Neural cell (in vitro differentiated cells): ENCODE measurements at regions not wholly inside any gene's neighbourhood (a gene's known extent, or its start where the extent isn't known, plus 50 kb on each side); places are given as distances from the start of the nearest gene placed in this dataset.

Experiments used
- H2AFZ ChIP-seq: fragments of 200-600, 300-800 bp; sonication (generic), shearing (Covaris generic); 2 replicates; pipeline ENCODE4 v1.6.0; 2014; ENCODE audit warnings: low read depth, mild to moderate bottlenecking, antibody characterized with exemption, low read length, moderate library complexity
- H3F3A ChIP-seq: fragments of 200-600 bp; shearing (Covaris generic); 2 replicates; pipeline ENCODE4 v1.6.1; 2016; ENCODE audit warnings: mild to moderate bottlenecking, moderate library complexity, mixed read lengths, antibody characterized with exemption, low read length; ENCODE audit not compliant: insufficient read depth, poor library complexity, severe bottlenecking
- H3K27ac ChIP-seq: fragments of 200-600, 300-800 bp; sonication (generic), shearing (Covaris generic); 2 replicates; pipeline ENCODE4 v1.5.1; 2014; ENCODE audit warnings: mild to moderate bottlenecking, low read length, moderate library complexity
- H3K27me3 ChIP-seq: fragments of 300-800, 200-600 bp; sonication (generic), shearing (Covaris generic); 2 replicates; pipeline ENCODE4 v1.6.0; 2014; ENCODE audit warnings: mild to moderate bottlenecking, low read depth, low read length, moderate library complexity; ENCODE audit not compliant: insufficient read depth
- H3K36me3 ChIP-seq: fragments of 300-800, 200-600 bp; sonication (generic), shearing (Covaris generic); 2 replicates; pipeline ENCODE4 v1.5.1; 2014; ENCODE audit warnings: mild to moderate bottlenecking, antibody characterized with exemption, low read length, moderate library complexity; ENCODE audit not compliant: insufficient read depth
- H3K4me2 ChIP-seq: fragments of 300-800, 200-600 bp; sonication (generic), shearing (Covaris generic); 2 replicates; pipeline ENCODE4 v1.6.0; 2014; ENCODE audit warnings: mild to moderate bottlenecking, low read length
- H3K4me3 ChIP-seq: fragments of 300-800, 200-600 bp; sonication (generic), shearing (Covaris generic); 2 replicates; pipeline ENCODE4 v1.5.1; 2014; ENCODE audit warnings: mild to moderate bottlenecking, low read length, moderate library complexity
- H3K79me2 ChIP-seq: fragments of 200-600 bp; shearing (Covaris generic); replicated peaks from 2 replicates; pipeline ENCODE4 v1.6.0; 2014; ENCODE audit warnings: mild to moderate bottlenecking, low read length, moderate library complexity; ENCODE audit not compliant: insufficient read depth
- H3K9ac ChIP-seq: fragments of 300-800, 200-600 bp; sonication (generic), shearing (Covaris generic); 2 replicates; pipeline ENCODE4 v1.6.1; 2016; ENCODE audit warnings: mild to moderate bottlenecking, low read length, mixed read lengths
- H3K9me2 ChIP-seq: fragments of 200-600 bp; shearing (Covaris generic); 2 replicates; pipeline ENCODE4 v1.6.1; 2016; ENCODE audit warnings: mild to moderate bottlenecking, low read length, mixed read lengths; ENCODE audit not compliant: insufficient read depth
- H3K9me3 ChIP-seq: fragments of 200-600, 300-800 bp; sonication (generic), shearing (Covaris generic); 2 replicates; pipeline ENCODE4 v1.6.1; 2016; ENCODE audit warnings: mild to moderate bottlenecking, mixed run types, low read length, moderate library complexity, mixed read lengths
- H4K20me1 ChIP-seq: fragments of 200-600 bp; shearing (Covaris generic); 2 replicates; pipeline ENCODE4 v1.6.1; 2016; ENCODE audit warnings: mild to moderate bottlenecking, mixed run types; ENCODE audit not compliant: insufficient read depth
- EP300 ChIP-seq: fragments of 450-650 bp; conservative IDR thresholded peaks from 2 replicates; pipeline ENCODE4 v1.6.1; 2014; ENCODE audit warnings: antibody characterized with exemption, mild to moderate bottlenecking, moderate library complexity; ENCODE audit not compliant: poor library complexity, severe bottlenecking
- EZH2 ChIP-seq: fragments of 200-600, 300-800 bp; shearing (Covaris generic), sonication (generic); IDR thresholded peaks from 2 replicates; pipeline ENCODE4 v1.6.1; 2014; ENCODE audit warnings: antibody characterized with exemption, low read length, borderline replicate concordance, mild to moderate bottlenecking; ENCODE audit not compliant: insufficient read depth, poor library complexity, severe bottlenecking
- MXI1 ChIP-seq: fragments of 450-650 bp; conservative IDR thresholded peaks from 2 replicates; pipeline ENCODE4 v1.6.1; 2014; ENCODE audit warnings: antibody characterized with exemption, mild to moderate bottlenecking; ENCODE audit not compliant: poor library complexity, severe bottlenecking
- POLR2AphosphoS5 ChIP-seq: IDR thresholded peaks from 2 replicates; pipeline ENCODE4 v1.6.1; 2012
- RAD21 ChIP-seq: fragments of 450-650 bp; conservative IDR thresholded peaks from 2 replicates; pipeline ENCODE4 v1.6.1; 2014; ENCODE audit warnings: antibody characterized with exemption, mild to moderate bottlenecking, moderate library complexity
- SMC3 ChIP-seq: fragments of 450-650 bp; conservative IDR thresholded peaks from 2 replicates; pipeline ENCODE4 v1.6.1; 2014; ENCODE audit warnings: antibody characterized with exemption, mild to moderate bottlenecking, moderate library complexity; ENCODE audit not compliant: poor library complexity
- TAF1 ChIP-seq: IDR thresholded peaks from 2 replicates; pipeline ENCODE4 v1.6.1; 2012; ENCODE audit warnings: low read depth
- TF ChIP-seq, protein P1 (sequence below): fragments of 450-650 bp; IDR thresholded peaks from 2 replicates; pipeline ENCODE4 v1.5.1; 2014; ENCODE audit warnings: antibody characterized with exemption, mild to moderate bottlenecking, moderate library complexity; ENCODE audit not compliant: poor library complexity, severe bottlenecking
- TF ChIP-seq, protein P2 (sequence below): IDR thresholded peaks from 2 replicates; pipeline ENCODE4 v1.6.1; 2012; ENCODE audit warnings: borderline replicate concordance

DNA sequence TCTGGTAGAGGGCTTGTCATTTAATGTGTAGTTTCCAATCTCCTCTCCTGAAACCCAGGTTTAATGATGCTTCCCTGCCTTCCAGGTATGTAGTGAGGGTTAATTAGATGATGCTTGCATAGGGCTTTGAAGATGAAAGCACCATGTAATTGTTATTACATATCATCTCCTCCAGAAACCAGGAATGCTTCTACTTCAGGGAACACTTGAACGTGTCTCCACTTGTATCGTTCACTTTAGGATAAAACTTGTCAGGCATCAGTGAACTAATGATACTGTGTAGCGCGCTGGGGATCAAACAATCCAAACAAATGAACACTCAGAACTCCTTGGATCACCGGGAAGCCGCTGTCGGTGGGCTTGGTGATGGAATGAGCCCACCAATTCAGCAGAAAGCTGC is 260.9 kb upstream of the FZD8 start:
- Histone ChIP-seq H3K9me3 (no peaks in the 10 kb centered on the region), H3K36me3 (no peaks in the 10 kb centered on the region), H3K4me2 (no peak overlapping the region), H4K20me1 (no peaks in the 10 kb centered on the region), H3K79me2 (no peaks in the 10 kb centered on the region), H3F3A (no peaks in the 10 kb centered on the region), H2AFZ (no peak overlapping the region), H3K27ac (no peak overlapping the region), H3K27me3 (no peaks in the 10 kb centered on the region), H3K4me3 (no peak overlapping the region), H3K9me2 (no peaks in the 10 kb centered on the region), H3K9ac (no peak overlapping the region)
- no peak for TF ChIP-seq SMC3
- no peak for TF ChIP-seq EZH2
- TF ChIP-seq RAD21: no peak
- TF ChIP-seq EP300: no peak
- TF ChIP-seq MXI1: no peak
- TF ChIP-seq, protein P1, sequence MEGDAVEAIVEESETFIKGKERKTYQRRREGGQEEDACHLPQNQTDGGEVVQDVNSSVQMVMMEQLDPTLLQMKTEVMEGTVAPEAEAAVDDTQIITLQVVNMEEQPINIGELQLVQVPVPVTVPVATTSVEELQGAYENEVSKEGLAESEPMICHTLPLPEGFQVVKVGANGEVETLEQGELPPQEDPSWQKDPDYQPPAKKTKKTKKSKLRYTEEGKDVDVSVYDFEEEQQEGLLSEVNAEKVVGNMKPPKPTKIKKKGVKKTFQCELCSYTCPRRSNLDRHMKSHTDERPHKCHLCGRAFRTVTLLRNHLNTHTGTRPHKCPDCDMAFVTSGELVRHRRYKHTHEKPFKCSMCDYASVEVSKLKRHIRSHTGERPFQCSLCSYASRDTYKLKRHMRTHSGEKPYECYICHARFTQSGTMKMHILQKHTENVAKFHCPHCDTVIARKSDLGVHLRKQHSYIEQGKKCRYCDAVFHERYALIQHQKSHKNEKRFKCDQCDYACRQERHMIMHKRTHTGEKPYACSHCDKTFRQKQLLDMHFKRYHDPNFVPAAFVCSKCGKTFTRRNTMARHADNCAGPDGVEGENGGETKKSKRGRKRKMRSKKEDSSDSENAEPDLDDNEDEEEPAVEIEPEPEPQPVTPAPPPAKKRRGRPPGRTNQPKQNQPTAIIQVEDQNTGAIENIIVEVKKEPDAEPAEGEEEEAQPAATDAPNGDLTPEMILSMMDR: no peak
- TF ChIP-seq TAF1: no peak
- TF ChIP-seq POLR2AphosphoS5: no peak
- TF ChIP-seq, protein P2, sequence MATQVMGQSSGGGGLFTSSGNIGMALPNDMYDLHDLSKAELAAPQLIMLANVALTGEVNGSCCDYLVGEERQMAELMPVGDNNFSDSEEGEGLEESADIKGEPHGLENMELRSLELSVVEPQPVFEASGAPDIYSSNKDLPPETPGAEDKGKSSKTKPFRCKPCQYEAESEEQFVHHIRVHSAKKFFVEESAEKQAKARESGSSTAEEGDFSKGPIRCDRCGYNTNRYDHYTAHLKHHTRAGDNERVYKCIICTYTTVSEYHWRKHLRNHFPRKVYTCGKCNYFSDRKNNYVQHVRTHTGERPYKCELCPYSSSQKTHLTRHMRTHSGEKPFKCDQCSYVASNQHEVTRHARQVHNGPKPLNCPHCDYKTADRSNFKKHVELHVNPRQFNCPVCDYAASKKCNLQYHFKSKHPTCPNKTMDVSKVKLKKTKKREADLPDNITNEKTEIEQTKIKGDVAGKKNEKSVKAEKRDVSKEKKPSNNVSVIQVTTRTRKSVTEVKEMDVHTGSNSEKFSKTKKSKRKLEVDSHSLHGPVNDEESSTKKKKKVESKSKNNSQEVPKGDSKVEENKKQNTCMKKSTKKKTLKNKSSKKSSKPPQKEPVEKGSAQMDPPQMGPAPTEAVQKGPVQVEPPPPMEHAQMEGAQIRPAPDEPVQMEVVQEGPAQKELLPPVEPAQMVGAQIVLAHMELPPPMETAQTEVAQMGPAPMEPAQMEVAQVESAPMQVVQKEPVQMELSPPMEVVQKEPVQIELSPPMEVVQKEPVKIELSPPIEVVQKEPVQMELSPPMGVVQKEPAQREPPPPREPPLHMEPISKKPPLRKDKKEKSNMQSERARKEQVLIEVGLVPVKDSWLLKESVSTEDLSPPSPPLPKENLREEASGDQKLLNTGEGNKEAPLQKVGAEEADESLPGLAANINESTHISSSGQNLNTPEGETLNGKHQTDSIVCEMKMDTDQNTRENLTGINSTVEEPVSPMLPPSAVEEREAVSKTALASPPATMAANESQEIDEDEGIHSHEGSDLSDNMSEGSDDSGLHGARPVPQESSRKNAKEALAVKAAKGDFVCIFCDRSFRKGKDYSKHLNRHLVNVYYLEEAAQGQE: no peak

DNA sequence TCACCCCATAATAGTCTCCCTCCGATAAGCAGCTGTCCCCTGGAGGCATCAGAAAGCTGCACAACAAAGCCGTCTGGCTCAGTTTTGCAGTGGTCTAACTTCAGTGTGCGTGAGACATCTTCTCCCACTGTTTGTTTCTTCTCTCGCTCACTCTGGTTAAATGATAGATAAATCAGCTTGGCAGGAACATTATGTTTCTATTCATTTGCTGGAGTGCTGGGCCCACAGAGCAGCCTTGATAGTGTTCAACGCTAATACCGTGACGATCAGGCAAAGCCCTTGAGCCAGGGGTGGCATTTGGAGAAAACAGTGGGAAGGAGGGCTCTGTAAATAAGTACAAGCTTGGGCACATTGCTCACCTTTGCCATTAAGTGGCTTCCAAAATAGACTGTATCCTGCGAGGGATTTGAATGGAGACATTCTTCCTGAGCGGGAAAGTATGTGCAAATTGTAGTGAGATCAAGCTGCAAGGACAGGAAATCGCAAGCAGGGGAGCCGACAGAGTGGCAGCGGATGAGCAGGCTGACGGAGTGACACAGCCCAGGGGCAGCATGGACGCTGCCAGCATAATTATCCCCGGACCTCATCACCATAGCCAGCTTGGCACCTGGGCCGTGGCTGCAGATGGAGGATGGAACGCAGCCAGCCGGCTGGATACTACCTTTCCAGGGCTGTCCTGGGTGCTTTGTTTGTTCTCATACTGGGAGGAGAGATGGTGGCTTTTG is 256.8 kb upstream of the FZD8 start:
- TF ChIP-seq MXI1 (no peak), EP300 (no peak), RAD21 (no peak), TAF1 (no peak), SMC3 (no peak), EZH2 (no peak), POLR2AphosphoS5 (no peak)
- TF ChIP-seq, protein P1: no peak
- TF ChIP-seq, protein P2: no peak
- Histone ChIP-seq H3F3A (no peaks in the 10 kb centered on the region), H3K9me2 (no peaks in the 10 kb centered on the region), H3K9me3 (no peaks in the 10 kb centered on the region), H3K27me3 (no peaks in the 10 kb centered on the region), H3K4me2 (no peak overlapping the region), H3K27ac (no peak overlapping the region), H3K9ac (no peak overlapping the region), H3K36me3 (no peaks in the 10 kb centered on the region), H3K4me3 (no peak overlapping the region), H4K20me1 (no peaks in the 10 kb centered on the region), H2AFZ (no peak overlapping the region), H3K79me2 (no peaks in the 10 kb centered on the region)
